ENCODE measurements at regions not wholly inside any gene's neighbourhood (a gene's known extent, or its start where the extent isn't known, plus 50 kb on each side); places are given as distances from the start of the nearest gene placed in this dataset.

DNA sequence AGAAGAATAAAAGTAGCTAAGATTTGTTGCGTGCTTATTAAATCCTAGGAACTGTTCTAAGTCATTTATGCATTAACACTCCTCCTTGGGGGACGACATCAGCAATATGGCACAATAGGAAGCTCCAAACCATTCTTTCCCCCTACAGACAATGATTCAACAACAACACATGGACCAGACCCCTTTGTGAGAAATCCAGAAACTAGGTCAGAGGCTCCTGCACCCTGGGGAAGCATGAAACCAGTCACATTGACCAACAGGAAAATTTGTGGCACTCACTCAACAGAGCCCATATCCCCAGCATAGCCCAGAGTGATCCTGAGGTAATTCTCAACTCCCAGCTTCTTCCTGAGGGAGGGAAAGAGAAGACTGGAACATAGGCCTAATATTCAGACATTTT, 294.4 kb downstream of the HINT1 start:
- WGBS (ENCODE audit: insufficient coverage, low coverage, missing lambda C conversion rate): 0% methylated on average over 2 of the region's 2 CpGs
- H3K27me3 ChIP-seq (ENCODE audit: control insufficient read depth in 2 of 2, insufficient read depth in 2 of 2, low read length in 2 of 2): no peaks in the 10 kb centered on the region
- H4K20me1 ChIP-seq (replicated peaks; ENCODE audit: control insufficient read depth, insufficient read depth, low read length): no peaks in the 10 kb centered on the region
- H3K27ac ChIP-seq (ENCODE audit: extremely low read depth, low read depth, low read length): no peak overlapping the region
- no TSS peak for BruUV-seq (replicated peaks)
- H2AFZ ChIP-seq (ENCODE audit: low read depth, low read length): no peak overlapping the region
- no peak overlapping the region for H3K9ac ChIP-seq (ENCODE audit: insufficient read depth in 1 of 2, low read depth in 2 of 2, low read length in 2 of 2)
- no peak overlapping the region for H3K4me2 ChIP-seq (ENCODE audit: insufficient read depth, low read length)
- H3K9me3 ChIP-seq (replicated peaks; ENCODE audit: control insufficient read depth, insufficient read depth, low read depth, low read length): no peaks in the 10 kb centered on the region
- no peaks in the 10 kb centered on the region for H3K4me1 ChIP-seq (replicated peaks in 1 of 2; ENCODE audit: control insufficient read depth in 2 of 2, insufficient read depth in 2 of 2, low read length in 2 of 2)
- TF ChIP-seq ZBTB1 (CRISPR knock-in tag; IDR thresholded peaks at IDR 0.05; ENCODE audit: borderline replicate concordance, low read depth) (no peak), ZNF140 (CRISPR knock-in tag; IDR thresholded peaks at IDR 0.05) (no peak), CC2D1A (IDR thresholded peaks at IDR 0.05) (no peak), ARID3A (IDR thresholded peaks at IDR 0.05; ENCODE audit: borderline replicate concordance, low read depth, low read length) (no peak), HINFP (tag; conservative IDR thresholded peaks at IDR 0.05; ENCODE audit: low read depth) (no peak), ARNT (IDR thresholded peaks at IDR 0.05) (no peak), ETV1 (tag; conservative IDR thresholded peaks at IDR 0.05; ENCODE audit: low read depth) (no peak), SP1 (CRISPR knock-in tag; IDR thresholded peaks at IDR 0.05) (no peak), ETV6 (IDR thresholded peaks at IDR 0.05; ENCODE audit: borderline replicate concordance in 1 of 2, low read depth in 2 of 2, low read length in 1 of 2) (no peak), ETV6 (CRISPR knock-in tag; IDR thresholded peaks at IDR 0.05; ENCODE audit: borderline replicate concordance) (no peak), ZNF143 (CRISPR knock-in tag; IDR thresholded peaks at IDR 0.05) (no peak), POLR2AphosphoS2 (IDR thresholded peaks at IDR 0.05; ENCODE audit: low read length) (no peak), HMG20B (CRISPR knock-in tag; IDR thresholded peaks at IDR 0.05) (no peak), NONO (IDR thresholded peaks at IDR 0.05; ENCODE audit: low read depth in 2 of 2, low read length in 1 of 2) (no peak), KDM5B (IDR thresholded peaks at IDR 0.05; ENCODE audit: insufficient replicate concordance, low read depth, low read length) (no peak)
- TF ChIP-seq, protein P1, sequence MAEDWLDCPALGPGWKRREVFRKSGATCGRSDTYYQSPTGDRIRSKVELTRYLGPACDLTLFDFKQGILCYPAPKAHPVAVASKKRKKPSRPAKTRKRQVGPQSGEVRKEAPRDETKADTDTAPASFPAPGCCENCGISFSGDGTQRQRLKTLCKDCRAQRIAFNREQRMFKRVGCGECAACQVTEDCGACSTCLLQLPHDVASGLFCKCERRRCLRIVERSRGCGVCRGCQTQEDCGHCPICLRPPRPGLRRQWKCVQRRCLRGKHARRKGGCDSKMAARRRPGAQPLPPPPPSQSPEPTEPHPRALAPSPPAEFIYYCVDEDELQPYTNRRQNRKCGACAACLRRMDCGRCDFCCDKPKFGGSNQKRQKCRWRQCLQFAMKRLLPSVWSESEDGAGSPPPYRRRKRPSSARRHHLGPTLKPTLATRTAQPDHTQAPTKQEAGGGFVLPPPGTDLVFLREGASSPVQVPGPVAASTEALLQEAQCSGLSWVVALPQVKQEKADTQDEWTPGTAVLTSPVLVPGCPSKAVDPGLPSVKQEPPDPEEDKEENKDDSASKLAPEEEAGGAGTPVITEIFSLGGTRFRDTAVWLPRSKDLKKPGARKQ (CRISPR knock-in tag; IDR thresholded peaks at IDR 0.05): no peak
- ATAC-seq (no peak), DNase-seq (ENCODE audit: extremely low read depth in 1 of 4, low spot score in 3 of 4) (no peak), FAIRE-seq (no peak)
- in situ Hi-C loops (cut with MboI) (no loop called here), intact Hi-C loops (cut with micrococcal nuclease) (loop anchor here (1.0 to 2.0 kb wide), 2 partner anchors 42 to 240 kb away; no protein-coding TSS in a partner anchor)
- no peaks in the 10 kb centered on the region for H3K9me1 ChIP-seq (ENCODE audit: control insufficient read depth, insufficient read depth, low read length)
- H3K36me3 ChIP-seq (ENCODE audit: control insufficient read depth, insufficient read depth, low read length): no peaks in the 10 kb centered on the region
- H3K79me2 ChIP-seq (ENCODE audit: control insufficient read depth, insufficient read depth, low read length): no peaks in the 10 kb centered on the region
- ChIA-PET POLR2A (interaction anchor here (0.6 to 1.0 kb wide), 2 partner anchors 24 to 545 kb away, joined by 3 to 5 read pairs; no protein-coding TSS in a partner anchor), CTCF (ENCODE audit: low intra/inter-chr PET ratio) (no interaction called here)
- H3K4me3 ChIP-seq: no peak overlapping the region
